Neural cell (in vitro differentiated cells): ENCODE measurements at regions not wholly inside any gene's neighbourhood (a gene's known extent, or its start where the extent isn't known, plus 50 kb on each side); places are given as distances from the start of the nearest gene placed in this dataset.
"Not testable (repeated sequence)": the region's sequence is repeated elsewhere in the genome, so short reads cannot be mapped to it uniquely, and the experiment has no call there.

Experiments used
- H2AFZ ChIP-seq: fragments of 200-600, 300-800 bp; sonication (generic), shearing (Covaris generic); 2 replicates; pipeline ENCODE4 v1.6.0; 2014; ENCODE audit warnings: low read depth, mild to moderate bottlenecking, antibody characterized with exemption, low read length, moderate library complexity
- H3F3A ChIP-seq: fragments of 200-600 bp; shearing (Covaris generic); 2 replicates; pipeline ENCODE4 v1.6.1; 2016; ENCODE audit warnings: mild to moderate bottlenecking, moderate library complexity, mixed read lengths, antibody characterized with exemption, low read length; ENCODE audit not compliant: insufficient read depth, poor library complexity, severe bottlenecking
- H3K27ac ChIP-seq: fragments of 200-600, 300-800 bp; sonication (generic), shearing (Covaris generic); 2 replicates; pipeline ENCODE4 v1.5.1; 2014; ENCODE audit warnings: mild to moderate bottlenecking, low read length, moderate library complexity
- H3K27me3 ChIP-seq: fragments of 300-800, 200-600 bp; sonication (generic), shearing (Covaris generic); 2 replicates; pipeline ENCODE4 v1.6.0; 2014; ENCODE audit warnings: mild to moderate bottlenecking, low read depth, low read length, moderate library complexity; ENCODE audit not compliant: insufficient read depth
- H3K36me3 ChIP-seq: fragments of 300-800, 200-600 bp; sonication (generic), shearing (Covaris generic); 2 replicates; pipeline ENCODE4 v1.5.1; 2014; ENCODE audit warnings: mild to moderate bottlenecking, antibody characterized with exemption, low read length, moderate library complexity; ENCODE audit not compliant: insufficient read depth
- H3K4me2 ChIP-seq: fragments of 300-800, 200-600 bp; sonication (generic), shearing (Covaris generic); 2 replicates; pipeline ENCODE4 v1.6.0; 2014; ENCODE audit warnings: mild to moderate bottlenecking, low read length
- H3K4me3 ChIP-seq: fragments of 300-800, 200-600 bp; sonication (generic), shearing (Covaris generic); 2 replicates; pipeline ENCODE4 v1.5.1; 2014; ENCODE audit warnings: mild to moderate bottlenecking, low read length, moderate library complexity
- H3K79me2 ChIP-seq: fragments of 200-600 bp; shearing (Covaris generic); replicated peaks from 2 replicates; pipeline ENCODE4 v1.6.0; 2014; ENCODE audit warnings: mild to moderate bottlenecking, low read length, moderate library complexity; ENCODE audit not compliant: insufficient read depth
- H3K9ac ChIP-seq: fragments of 300-800, 200-600 bp; sonication (generic), shearing (Covaris generic); 2 replicates; pipeline ENCODE4 v1.6.1; 2016; ENCODE audit warnings: mild to moderate bottlenecking, low read length, mixed read lengths
- H3K9me2 ChIP-seq: fragments of 200-600 bp; shearing (Covaris generic); 2 replicates; pipeline ENCODE4 v1.6.1; 2016; ENCODE audit warnings: mild to moderate bottlenecking, low read length, mixed read lengths; ENCODE audit not compliant: insufficient read depth
- H3K9me3 ChIP-seq: fragments of 200-600, 300-800 bp; sonication (generic), shearing (Covaris generic); 2 replicates; pipeline ENCODE4 v1.6.1; 2016; ENCODE audit warnings: mild to moderate bottlenecking, mixed run types, low read length, moderate library complexity, mixed read lengths
- H4K20me1 ChIP-seq: fragments of 200-600 bp; shearing (Covaris generic); 2 replicates; pipeline ENCODE4 v1.6.1; 2016; ENCODE audit warnings: mild to moderate bottlenecking, mixed run types; ENCODE audit not compliant: insufficient read depth
- CTCF ChIP-seq: fragments of 450-650 bp; IDR thresholded peaks from 2 replicates; pipeline ENCODE4 v1.5.1; 2014; ENCODE audit warnings: antibody characterized with exemption, mild to moderate bottlenecking, moderate library complexity; ENCODE audit not compliant: poor library complexity, severe bottlenecking
- EP300 ChIP-seq: fragments of 450-650 bp; conservative IDR thresholded peaks from 2 replicates; pipeline ENCODE4 v1.6.1; 2014; ENCODE audit warnings: antibody characterized with exemption, mild to moderate bottlenecking, moderate library complexity; ENCODE audit not compliant: poor library complexity, severe bottlenecking
- EZH2 ChIP-seq: fragments of 200-600, 300-800 bp; shearing (Covaris generic), sonication (generic); IDR thresholded peaks from 2 replicates; pipeline ENCODE4 v1.6.1; 2014; ENCODE audit warnings: antibody characterized with exemption, low read length, borderline replicate concordance, mild to moderate bottlenecking; ENCODE audit not compliant: insufficient read depth, poor library complexity, severe bottlenecking
- MXI1 ChIP-seq: fragments of 450-650 bp; conservative IDR thresholded peaks from 2 replicates; pipeline ENCODE4 v1.6.1; 2014; ENCODE audit warnings: antibody characterized with exemption, mild to moderate bottlenecking; ENCODE audit not compliant: poor library complexity, severe bottlenecking
- POLR2AphosphoS5 ChIP-seq: IDR thresholded peaks from 2 replicates; pipeline ENCODE4 v1.6.1; 2012
- RAD21 ChIP-seq: fragments of 450-650 bp; conservative IDR thresholded peaks from 2 replicates; pipeline ENCODE4 v1.6.1; 2014; ENCODE audit warnings: antibody characterized with exemption, mild to moderate bottlenecking, moderate library complexity
- REST ChIP-seq: IDR thresholded peaks from 2 replicates; pipeline ENCODE4 v1.6.1; 2012; ENCODE audit warnings: borderline replicate concordance
- SMC3 ChIP-seq: fragments of 450-650 bp; conservative IDR thresholded peaks from 2 replicates; pipeline ENCODE4 v1.6.1; 2014; ENCODE audit warnings: antibody characterized with exemption, mild to moderate bottlenecking, moderate library complexity; ENCODE audit not compliant: poor library complexity
- TAF1 ChIP-seq: IDR thresholded peaks from 2 replicates; pipeline ENCODE4 v1.6.1; 2012; ENCODE audit warnings: low read depth

- Histone ChIP-seq H3K9me3 (no peaks in the 10 kb centered on the region), H3K27ac (no peak overlapping the region), H3K4me2 (no peak overlapping the region), H3F3A (no peaks in the 10 kb centered on the region), H3K79me2 (no peaks in the 10 kb centered on the region), H2AFZ (no peak overlapping the region), H4K20me1 (no peaks in the 10 kb centered on the region), H3K4me3 (no peak overlapping the region), H3K27me3 (no peaks in the 10 kb centered on the region), H3K9ac (no peak overlapping the region), H3K36me3 (no peaks in the 10 kb centered on the region), H3K9me2 (no peaks in the 10 kb centered on the region)
- TF ChIP-seq SMC3 (no peak), TAF1 (no peak), CTCF (no peak), RAD21 (no peak), MXI1 (no peak), REST (no peak), POLR2AphosphoS5 (no peak), EP300 (no peak), EZH2 (no peak)
Measured at GRCh38 chr4:160546201-160546600, 1443.3 kb downstream of the RAPGEF2 start.

GRCh38 chr4:160549951-160550519 lies 1447.2 kb downstream of the RAPGEF2 start:
- not testable (repeated sequence) for H2AFZ ChIP-seq, H4K20me1 ChIP-seq

GRCh38 chr4:160562661-160563060 lies 1459.8 kb downstream of the RAPGEF2 start:
- no peaks in the 10 kb centered on the region for H4K20me1 ChIP-seq
- TF ChIP-seq SMC3 (no peak), POLR2AphosphoS5 (no peak), CTCF (no peak), RAD21 (no peak), MXI1 (no peak), TAF1 (no peak)

More at GRCh38 chr4:160549951-160550519, 1447.2 kb downstream of the RAPGEF2 start:
- H3K9ac ChIP-seq, H3K9me2 ChIP-seq, H3K27me3 ChIP-seq, H3K79me2 ChIP-seq, H3K4me2 ChIP-seq, H3K36me3 ChIP-seq, H3K9me3 ChIP-seq, H3F3A ChIP-seq, H3K27ac ChIP-seq, H3K4me3 ChIP-seq: not testable (repeated sequence)

More at GRCh38 chr4:160562661-160563060, 1459.8 kb downstream of the RAPGEF2 start:
- no peaks in the 10 kb centered on the region for H3K9me2 ChIP-seq
- no peaks in the 10 kb centered on the region for H3F3A ChIP-seq
- H3K9ac ChIP-seq: no peak overlapping the region
- no peak overlapping the region for H3K4me3 ChIP-seq
- H3K27me3 ChIP-seq: no peaks in the 10 kb centered on the region
- no peak overlapping the region for H3K27ac ChIP-seq
- H3K79me2 ChIP-seq: no peaks in the 10 kb centered on the region
- no peaks in the 10 kb centered on the region for H3K9me3 ChIP-seq
- H2AFZ ChIP-seq: no peak overlapping the region
- no peak overlapping the region for H3K4me2 ChIP-seq
- no peaks in the 10 kb centered on the region for H3K36me3 ChIP-seq
